NCI-H1417 (cell line): ENCODE measurements at regions not wholly inside any gene's neighbourhood (a gene's known extent, or its start where the extent isn't known, plus 50 kb on each side); places are given as distances from the start of the nearest gene placed in this dataset.
"Not testable (repeated sequence)": the region's sequence is repeated elsewhere in the genome, so short reads cannot be mapped to it uniquely, and the experiment has no call there.

Source experiments
- DNase-seq, 3 experiments: peaks; one replicate each; lab custom pipeline; 2025; lab: John Stamatoyannopoulos, UW

DNA sequence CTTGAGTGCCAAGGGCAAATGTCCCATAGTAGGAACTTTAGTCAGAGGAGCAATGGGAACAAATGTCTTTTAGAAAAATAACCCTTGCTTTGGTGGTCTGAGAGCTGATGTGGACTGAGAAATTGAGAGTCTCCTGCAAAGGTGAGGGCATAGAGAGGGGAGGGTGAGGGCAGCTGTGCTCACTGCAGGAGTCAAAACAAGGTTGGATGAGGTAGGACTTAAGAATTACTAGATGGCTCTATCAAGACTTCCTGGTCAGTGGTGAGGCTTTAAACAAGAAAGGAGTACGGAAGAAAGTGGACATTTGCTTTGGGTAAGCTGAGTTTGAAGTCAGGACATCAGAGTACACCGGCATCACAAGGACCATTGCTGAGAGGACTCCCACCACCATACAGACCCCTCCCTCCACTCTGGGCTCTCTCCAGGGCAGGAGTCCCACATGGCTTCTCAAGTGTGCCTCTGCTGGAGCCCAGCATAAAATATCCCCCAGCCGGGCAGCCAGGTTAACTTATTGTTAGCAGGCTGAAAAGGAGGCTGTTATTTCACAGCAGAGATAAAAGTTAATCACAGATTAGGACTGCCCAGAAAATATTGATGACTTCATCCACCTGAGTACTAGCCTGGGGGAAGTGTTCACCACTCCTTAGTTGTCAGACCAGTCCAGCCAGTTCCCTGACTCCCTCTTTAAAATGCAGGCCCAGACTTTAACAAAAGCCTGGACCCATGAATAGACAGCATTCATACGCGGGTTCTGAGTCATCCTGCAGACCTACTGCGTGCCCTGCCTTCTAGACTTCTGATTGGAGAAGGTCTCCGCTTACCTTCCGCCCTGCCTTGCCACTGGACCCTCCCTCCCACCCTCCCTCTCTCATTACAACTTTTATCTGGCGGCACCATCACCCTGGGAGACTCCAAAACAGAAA lies 167.2 kb downstream of the BCL2L11 start:
- not testable (repeated sequence) for DNase-seq

DNA sequence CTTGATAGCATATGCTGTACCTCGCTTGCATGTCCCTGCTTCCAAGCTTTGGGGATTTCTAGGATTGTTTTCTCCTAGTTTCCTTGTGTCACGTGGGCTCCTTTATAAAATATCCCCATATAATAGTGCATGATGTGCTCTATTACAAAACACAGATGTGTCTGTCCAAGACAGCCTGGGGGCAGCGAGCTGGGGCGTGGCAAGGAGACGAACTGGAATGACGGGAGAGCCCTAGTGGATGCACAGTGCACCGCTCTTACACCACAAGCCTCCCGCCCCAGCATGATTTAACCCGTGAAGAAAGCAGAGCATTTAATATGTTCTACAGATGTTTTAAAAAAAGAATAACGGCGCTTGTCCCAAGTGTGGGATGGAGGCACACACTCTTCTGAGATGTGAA lies 169.7 kb downstream of the BCL2L11 start:
- not testable (repeated sequence) for DNase-seq

DNA sequence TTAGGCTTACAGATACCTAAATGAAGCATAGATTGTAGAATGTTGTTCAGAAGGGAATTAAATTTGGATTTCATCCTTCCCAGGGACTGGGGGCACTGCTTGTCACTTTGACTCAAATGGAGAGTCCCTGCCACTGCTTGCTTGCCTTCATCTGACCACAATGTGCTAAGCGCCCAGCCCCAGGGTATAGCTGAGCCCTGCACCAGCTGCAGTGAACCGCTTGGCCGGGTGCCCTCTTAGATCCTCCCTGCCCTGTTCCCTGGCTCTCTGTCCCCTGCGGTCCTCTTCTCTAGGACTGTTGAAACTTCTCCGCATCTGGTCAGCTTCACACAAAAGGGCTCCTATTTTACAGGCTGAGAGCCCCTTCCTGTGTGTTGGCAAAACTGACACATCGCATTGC lies 170.9 kb downstream of the BCL2L11 start:
- not testable (repeated sequence) for DNase-seq

DNA sequence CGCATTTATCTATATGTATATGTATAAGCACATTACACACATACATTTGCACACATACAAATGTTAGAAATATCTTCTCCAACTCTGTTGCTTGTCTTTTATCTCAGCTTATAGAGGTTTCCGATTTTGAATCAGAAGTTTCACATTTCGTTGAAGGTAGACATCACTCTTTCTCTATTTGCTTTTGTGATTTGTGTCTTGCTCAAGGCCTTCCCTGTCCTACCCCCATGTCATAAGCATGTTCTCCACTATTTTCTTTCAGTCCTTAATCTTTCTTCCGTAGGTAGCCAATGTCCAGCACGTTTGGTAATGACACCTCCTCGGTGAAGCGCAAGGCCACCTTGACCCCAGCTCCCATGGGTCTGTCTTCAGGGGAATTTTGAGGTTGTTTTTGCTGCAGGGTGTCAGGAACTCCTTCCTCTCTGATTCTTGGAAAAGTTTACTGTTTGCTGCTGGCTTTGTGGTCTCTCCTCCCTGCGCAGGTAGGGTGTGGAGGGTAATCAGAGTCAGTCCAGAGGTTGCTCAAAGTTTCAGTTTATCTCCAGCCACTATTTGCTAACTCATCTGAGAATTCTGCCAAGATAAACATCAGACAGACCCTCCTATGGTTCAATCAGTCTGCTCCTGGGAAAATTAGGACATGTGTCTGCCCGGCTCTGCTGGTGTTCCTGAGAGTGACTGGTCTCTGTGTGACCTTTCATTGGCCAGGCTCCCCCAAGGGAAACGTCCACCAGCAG lies 171.7 kb downstream of the BCL2L11 start:
- DNase-seq: not testable (repeated sequence)

DNA sequence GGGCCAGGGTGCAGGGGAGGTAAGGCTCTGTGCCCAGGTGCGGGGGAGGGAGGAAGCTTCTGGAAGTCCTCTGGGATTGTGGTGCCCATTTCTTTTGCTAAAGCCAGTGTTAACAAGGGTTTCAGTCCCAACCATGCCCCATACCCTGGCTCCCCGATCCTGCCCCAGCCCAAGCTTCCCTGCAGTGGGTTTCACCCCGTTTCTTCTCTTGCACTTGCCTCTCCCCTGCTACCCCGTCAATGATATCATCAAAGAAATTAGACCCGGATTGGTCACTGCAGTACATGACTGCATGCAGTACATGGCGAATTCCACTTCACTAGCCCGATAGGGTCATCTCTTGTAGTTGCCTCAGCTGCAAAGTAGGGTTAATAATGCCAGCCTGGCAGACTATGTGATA lies 174.0 kb downstream of the BCL2L11 start:
- DNase-seq: not testable (repeated sequence)

DNA sequence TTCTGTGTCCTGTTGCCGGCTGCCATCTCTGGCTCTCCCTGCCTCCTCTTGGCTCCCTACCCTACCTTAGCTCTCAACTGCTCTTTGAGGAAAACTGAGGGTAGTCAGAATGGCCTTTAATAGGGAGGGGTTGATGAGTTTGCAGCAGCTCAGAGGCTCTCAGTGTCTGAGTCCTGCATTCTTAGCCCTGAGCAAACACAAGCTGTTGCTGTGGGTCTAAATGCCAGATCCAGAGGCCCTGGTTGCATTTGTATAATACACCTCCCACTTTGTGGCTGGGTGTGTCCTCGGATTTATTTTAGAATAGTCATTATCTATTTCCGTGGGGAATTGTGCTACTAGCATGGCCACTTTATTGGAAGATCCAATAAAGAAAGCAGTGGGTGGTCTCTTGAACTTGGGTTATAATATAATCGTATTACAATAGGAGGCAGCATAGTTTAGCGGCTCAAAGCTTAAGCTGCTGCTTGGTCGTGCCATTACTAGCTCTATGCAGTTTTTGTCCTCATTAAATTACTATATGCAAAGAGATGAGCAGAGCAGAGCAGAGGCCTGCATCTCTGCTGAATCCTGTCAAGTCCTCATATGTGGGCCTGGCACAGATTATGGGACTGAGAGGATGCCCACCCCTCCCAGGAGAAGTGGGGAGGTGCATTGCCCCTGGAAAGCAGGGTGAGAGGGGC lies 175.5 kb downstream of the BCL2L11 start:
- not testable (repeated sequence) for DNase-seq

DNA sequence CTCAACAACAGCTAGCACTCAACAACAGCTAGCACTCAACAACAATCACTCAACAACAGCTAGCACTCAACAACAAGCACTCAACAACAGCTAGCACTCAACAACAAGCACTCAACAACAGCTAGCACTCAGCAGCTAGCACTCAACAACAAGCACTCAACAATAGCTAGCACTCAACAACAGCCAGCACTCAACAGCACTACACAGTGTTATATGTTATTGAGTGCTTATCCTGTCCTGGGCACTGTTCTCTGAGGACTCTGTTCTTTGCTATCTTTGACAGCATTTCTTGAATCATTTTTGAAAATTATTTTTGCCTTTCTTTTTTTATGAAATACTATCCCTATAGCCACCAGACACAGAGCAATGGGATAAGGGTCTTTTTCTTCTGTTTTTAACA lies 176.4 kb downstream of the BCL2L11 start:
- DNase-seq: not testable (repeated sequence)

DNA sequence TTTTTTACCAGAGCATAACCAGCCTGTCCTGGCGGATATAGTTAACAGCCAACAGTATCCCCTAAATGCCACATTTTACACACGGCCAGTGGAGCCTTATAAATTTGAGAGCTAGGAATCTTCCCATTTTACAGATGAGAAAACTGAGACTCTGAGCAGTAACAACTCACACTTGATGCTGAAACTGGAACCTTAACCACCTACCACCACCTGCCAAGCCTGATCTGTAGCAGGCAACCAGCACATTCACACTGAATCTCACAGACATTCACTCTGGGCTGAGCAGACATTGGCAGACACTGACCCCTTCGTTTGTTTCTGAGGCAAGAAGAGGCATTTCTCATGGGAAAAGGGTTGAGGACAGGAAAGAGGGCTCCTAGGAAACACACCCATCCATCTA lies 178.2 kb downstream of the BCL2L11 start:
- DNase-seq: not testable (repeated sequence)

DNA sequence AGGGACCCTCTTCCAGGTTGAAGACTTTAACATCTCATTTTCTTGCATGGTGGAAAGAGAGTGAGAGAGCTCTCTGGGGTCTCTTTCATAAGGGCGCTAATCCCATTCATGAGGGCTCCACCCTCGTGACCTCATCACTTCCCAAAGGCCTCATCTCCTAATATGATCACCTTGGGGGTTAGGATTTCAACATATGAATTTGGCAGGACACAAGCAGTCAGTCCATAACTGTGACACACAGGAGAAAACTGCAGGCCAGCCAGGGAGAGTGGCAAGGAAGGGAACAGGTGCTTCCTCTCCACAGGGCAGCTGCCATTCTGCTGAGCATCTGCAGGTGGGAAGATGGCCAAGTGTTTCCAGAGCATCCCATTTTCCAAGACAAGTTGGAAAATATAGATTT lies 178.9 kb downstream of the BCL2L11 start:
- DNase-seq: not testable (repeated sequence)

DNA sequence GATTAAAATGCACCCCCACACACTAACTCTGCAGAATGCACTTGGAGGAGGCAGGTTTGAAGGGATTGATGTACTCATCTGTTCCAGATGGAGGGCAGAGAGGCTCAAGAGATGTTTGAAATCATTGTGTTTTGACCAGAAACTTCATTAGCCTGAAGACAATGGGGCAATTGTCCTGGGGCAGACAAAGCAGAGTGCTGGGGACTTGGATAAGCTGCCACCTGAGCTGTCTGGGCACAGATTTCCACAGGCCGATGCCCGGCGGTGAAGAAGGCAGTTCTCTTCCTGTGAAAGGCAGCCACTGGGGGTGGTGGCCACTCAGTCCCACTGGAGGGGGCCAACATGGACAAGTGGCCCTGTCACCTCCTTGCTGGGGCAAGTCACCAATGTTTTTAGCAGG lies 181.0 kb downstream of the BCL2L11 start:
- DNase-seq: not testable (repeated sequence)

DNA sequence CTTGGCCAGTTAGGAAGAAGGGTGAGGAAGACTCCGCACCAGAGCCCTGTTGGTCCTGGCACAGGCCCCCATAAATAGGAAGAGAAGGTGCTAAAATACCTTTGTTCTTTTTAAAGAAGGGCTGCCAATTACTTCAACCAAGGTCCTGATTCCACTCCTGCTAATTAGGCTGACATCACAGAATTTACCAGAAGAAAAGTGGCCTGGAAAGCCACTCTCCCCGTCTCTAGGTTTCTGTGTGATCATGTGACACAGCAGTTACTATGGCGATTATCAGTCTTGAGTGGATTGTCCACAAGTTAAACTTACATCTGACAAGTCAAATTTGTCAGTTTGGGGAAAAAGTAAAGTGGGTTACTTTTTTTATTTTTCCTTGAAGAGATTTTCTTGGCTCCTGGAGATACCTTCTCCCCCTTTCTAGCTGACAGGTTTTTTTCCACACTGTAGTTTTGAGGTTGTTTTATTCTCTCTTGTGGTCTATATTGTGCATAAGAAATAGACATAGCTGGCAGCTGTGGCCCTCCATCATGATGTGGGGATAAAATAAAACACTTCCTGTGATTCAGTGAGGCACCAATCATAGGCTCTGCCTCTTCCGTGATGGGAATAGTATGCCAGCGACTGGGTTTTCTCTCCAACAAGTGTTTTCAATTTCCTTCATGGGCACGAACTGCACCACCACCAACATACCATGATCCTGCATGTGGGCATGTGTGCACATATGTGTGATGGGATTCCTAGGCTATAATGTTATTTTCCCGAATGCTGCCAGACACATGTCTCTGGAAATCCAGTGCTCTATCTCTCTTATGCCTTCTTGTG lies 181.9 kb downstream of the BCL2L11 start:
- DNase-seq: not testable (repeated sequence)

DNA sequence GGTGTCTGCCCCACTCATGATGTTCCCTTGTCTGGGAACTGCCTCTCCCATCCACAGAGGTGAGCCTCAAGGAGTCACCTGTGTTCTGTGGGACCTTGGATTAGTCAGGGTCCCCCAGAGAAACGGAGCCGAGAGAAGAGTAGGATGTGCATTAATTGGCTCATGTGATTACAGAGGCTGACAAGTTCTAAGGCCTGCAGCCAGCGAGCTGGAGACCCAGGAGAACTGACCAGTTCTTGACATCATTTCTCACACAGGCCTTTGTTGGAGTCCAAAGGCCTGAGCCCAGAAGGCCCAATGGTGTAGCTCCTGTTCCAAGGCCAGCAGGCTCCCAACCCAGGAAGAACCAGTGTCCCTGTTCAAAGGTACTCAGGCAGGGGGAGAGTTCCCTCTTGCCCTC lies 186.6 kb downstream of the BCL2L11 start:
- DNase-seq: not testable (repeated sequence)

DNA sequence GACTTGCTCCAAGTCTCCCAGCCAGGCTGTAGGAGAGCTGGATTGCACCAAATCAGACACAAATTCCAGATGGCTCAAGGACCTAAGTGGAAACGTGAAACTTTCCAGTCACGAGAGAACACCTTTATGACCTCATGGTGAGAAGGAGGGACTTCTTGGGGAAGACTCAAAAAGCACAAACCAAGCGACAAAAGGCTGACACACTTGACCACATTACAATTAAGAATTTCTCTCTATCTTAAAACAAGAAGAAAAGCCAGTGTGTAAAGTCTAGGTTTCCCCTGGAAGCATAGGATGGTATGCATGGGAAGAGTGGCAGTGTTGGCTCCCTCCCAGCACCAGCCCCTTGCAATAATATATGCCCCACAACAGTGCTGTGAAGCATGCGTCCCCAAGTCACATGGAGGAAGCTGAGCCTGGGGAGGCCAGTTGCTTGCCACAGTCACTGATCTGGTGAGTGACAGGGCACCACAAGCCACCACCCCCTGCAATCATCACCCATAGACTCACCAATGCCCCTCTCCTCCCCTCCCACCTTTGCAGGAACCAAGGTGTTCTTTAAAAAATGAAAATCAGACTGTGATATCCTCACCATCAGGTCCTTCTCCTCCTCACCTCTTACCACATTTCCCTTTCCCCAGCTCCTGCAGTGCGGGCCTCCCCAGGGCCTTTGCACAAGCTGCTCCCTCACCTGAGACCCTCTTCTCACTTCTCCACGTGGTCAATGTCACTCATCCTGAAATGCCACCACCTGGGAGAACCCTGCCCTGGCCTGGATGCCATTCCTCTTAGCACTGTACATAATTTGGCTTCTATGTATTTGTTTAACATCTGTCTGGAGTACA lies 188.7 kb downstream of the BCL2L11 start:
- DNase-seq: not testable (repeated sequence)

DNA sequence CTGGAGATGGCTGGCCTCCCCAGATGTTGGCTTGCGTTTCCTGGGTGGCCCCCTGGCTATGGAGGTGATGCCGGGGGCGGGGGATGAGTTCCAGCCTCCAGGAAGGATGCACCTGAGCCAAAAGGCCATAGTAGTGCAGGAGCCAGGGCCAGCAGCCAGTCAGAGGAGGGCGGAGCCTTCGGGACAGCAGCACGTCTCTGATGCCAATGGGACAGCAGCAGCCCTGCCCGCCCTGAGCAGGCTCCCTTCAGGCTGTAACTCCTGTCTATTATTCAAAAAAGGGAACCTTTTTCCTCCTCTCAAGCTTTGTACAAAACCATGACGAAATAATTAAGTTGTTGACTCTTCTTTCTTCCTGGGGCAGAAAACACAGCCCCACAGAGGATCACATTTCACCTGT lies 189.7 kb downstream of the BCL2L11 start:
- not testable (repeated sequence) for DNase-seq

DNA sequence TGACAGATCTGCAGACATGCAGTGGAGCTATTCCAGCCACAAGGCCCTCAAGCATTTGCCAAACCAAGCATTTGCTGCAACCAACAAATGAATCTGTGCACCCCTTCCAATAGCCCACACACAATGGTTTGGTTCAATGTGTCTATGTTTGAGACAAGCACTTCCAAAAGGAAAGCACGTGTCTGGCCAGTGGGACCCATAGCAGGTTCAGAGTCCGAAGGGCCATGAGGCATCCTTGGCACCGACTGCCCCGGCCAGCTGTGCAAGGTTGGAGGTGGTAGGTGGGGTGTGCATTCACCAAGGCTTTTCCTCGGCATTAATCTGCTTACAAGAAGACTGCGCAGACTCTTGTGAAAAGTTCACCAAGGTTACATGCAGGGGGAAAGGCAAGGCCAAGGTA lies 190.9 kb downstream of the BCL2L11 start:
- not testable (repeated sequence) for DNase-seq

DNA sequence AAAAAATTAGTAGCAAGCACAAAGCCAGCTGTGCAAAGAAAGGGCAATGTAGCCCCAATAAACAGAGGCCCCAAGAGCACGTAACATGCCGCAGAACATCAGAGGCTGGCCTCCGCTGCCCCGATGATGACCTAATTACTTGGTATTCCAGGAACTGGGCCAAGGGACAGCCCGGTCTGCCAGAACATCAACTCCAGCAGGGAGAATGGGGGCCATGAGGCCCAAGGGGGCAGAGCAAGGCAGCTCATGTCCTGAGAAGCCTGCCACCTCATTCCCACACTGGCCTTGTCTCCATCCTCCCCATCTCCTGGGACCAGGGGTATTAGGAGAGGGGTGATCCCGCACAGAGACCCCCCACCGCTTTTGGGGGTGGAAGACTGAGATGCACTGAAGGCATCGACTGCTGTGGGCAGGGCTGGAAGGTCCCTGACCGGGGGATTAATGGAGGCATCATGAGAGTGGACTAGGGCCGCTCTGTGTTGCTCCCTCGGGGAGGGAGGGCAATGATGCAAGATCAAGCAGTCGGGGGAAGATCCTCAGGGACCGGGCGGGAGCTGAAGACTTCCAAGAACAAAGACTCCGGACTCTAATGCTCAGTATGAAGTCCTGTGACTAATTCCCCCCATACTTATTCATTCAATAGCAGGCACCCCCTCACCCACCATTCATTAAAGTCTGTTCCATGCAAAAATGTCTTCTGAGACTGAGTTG lies 192.3 kb downstream of the BCL2L11 start:
- DNase-seq: not testable (repeated sequence)

DNA sequence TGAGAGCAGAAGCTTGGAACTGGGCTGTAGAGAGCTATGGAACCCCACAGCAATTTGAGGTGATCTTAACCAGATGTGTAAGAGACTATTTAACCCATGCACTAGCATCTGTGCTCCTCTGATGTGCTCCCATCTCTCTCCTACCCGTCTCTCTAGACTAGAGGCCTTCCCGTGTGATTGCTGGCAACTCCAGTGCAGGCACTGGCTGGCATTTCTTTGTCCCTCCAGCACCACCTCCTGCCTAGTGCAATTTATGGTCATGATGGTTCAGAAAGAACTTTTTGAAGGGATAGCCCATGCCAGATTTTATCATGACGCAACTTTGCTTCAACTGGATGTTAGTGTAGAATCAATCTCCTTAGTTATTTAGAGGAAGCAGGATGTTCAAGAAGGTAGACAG lies 193.0 kb downstream of the BCL2L11 start:
- not testable (repeated sequence) for DNase-seq

DNA sequence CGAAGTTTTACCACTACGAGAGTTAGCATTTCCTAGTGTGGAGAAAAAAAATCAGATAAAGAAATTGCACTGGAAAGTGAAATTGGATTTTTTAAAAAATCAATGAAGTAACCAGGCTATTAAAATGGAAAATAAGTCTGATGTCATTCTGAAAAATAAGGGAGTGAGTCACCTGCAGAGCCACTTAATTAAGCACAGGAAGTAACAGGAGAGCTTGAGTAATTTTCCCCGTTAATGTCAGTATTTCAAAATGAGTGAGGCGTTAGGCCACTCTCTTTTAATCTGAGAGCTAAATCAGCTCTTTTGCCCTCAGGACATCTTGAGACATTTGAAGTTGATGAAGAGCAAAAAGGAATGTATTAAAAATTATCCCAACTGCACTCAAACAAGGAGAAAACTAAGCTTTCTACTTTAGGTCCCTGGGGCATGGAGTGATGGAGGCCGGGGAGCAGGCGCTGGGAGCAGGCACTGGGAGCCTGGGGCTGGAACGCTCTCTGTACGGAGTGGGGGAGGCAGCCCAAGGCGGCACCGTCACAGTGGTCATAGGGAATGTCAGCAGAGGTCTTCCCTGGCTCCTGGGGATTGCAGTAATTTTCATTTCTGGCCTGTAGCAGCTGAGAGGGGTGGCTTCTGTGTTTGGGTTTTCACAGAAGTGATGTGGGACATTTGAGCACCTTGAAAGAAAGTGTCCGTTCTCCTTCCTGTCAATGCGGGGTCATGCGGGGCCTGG lies 194.6 kb downstream of the BCL2L11 start:
- not testable (repeated sequence) for DNase-seq

DNA sequence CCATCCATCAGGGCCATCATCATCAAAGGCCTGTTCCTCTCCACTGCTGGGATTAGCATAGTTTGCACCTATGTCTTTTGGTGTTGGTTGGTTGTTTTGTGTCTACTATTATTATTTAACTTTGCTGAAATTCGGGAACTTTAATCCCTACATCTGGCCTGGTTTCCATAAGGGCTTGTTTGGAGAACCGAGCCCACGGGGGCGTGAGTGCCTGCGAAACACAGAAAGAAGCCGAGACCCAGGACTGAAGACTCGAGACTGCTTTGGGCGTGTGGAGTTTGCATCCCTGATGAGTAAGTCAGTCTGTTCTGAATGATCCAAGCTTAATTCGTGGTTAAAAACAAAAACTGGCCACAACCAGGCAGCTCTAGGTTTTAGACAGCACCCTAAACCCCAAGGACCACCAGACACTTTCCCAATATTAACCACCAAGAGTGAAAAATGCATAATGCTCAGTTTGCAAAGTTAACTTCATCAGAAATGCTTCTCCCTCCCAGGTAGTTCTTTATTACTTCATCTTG lies 195.6 kb downstream of the BCL2L11 start:
- not testable (repeated sequence) for DNase-seq
